Fibroblast of skin of left biceps (primary cell): ENCODE measurements at regions not wholly inside any gene's neighbourhood (a gene's known extent, or its start where the extent isn't known, plus 50 kb on each side); places are given as distances from the start of the nearest gene placed in this dataset.
"Not testable (repeated sequence)": the region's sequence is repeated elsewhere in the genome, so short reads cannot be mapped to it uniquely, and the experiment has no call there.

ENCODE experiments used
- DNase-seq, 2 experiments: peaks; one replicate each; pipeline ENCODE4 v3.0.0-alpha.2; 2013; ENCODE audit warnings: low read depth in 2 of 2

- no peak for DNase-seq
Measured at GRCh38 chr4:169342906-169343564, 72.3 kb upstream of the SH3RF1 start.

DNA sequence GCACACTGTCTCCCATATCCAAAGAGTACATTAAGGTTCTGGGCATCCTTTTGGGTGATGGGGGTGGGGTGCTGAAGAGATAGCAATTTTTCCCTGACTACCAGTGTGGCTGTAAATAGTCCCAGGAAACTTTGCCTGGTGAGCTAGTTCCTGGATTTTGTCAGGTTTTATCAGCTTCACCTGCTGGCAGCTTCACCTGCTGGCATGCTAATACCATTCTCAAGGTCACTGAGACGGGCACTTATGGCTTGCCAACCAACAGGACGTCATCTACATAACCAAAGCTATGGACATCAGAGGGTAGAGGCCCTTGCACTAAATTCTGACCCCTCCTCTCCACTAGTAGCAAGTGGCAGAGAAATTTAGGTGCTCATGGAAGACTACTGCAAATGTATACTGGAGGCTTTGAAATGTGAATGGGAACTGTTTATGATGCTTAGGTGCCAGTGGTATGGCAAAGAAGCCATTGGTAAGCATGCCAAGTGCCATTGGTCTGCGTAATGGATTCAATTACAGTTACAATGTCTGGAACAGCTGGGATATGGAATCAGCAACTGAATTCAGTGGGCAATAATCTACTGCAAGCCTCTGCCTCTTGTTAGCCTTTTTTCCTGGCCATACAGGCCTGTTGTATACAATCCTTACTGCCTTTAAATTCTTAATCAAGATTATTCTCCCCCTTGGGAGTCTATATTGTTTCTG, 71.6 kb upstream of the SH3RF1 start:
- no peak for DNase-seq

- no peak for DNase-seq
Measured at GRCh38 chr4:169341490-169341889, 70.7 kb upstream of the SH3RF1 start.

DNA sequence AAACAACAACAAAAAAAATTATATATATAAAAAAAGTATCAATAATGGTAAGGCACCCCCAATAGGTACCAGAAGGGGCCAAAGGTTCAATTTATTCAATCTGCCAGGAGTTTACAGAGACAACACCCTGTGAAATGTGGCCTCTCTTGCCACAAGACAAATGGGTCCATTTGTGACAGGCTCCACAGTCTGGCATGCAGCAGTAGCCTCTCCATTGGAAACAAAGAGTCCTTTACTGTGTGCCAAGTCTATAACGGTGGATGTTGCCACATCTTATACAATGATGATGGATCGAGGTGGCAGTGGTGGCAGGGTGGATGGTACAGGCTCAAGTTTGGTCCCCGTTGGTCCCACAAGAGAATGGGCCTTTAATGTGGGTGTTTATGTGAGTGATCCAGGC, 70.1 kb upstream of the SH3RF1 start:
- no peak for DNase-seq

GRCh38 chr4:169338241-169338640, 67.5 kb upstream of the SH3RF1 start:
- no peak for DNase-seq

DNA sequence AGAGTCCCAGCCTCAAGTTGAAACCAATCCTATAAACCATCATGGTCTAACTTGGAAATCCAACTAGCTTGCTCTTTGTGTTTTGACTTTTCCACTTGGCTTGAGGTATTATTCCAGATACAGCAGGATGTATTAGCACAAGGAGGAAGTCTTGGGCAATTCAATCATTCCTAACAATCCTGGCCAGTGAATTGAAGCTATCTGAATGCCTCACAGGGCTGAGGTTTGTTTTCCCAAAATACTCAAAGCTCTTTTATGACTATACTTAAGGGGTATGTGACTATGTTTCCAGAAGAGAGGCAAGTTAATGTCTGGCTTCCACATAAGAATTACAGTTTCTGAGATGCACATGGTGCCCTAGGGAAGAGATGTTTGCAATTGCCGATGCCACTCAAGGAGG, 66.8 kb upstream of the SH3RF1 start:
- DNase-seq = peak; percentile 93

- DNase-seq = peak; percentile 86 to 87
Measured at GRCh38 chr4:169335331-169335730, 64.6 kb upstream of the SH3RF1 start.

DNA sequence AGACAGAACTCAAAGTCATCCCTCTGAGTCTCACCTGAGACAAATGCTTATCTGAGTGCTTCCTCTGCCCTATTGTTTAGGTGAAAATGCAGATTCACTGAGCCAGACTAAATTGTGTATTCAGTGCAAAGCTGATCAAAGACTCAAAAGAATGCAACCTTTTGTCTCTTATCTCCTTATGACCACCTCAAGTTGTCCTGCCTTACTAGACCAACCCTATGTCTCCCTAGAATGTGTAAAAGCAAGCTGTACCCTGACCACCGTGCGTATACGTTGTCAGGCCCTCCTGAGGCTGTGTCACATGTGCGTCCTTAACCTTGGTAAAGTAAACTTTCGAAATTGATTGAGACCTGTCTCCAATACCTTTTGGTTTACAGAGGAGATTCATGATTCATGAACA, 63.6 kb upstream of the SH3RF1 start:
- no peak for DNase-seq

DNA sequence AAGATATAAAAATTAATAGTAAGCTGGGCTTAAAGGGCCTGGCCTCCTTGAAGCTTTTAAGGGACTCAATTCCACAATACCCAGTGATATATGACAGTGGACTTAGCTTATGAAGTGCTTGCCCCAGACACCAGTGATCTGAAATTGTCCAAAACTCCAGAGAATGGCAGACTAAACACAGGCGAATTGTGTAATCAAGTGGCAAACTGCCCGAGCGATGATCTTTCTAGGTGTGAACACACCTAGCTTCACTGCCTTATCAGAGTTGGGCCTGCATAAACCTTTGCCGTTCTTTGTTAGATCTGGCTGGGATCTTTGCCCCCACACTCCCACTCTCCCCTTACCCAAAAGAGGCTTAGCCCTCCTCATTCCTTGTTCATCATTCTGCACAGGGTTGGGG, 62.5 kb upstream of the SH3RF1 start:
- no peak for DNase-seq

DNA sequence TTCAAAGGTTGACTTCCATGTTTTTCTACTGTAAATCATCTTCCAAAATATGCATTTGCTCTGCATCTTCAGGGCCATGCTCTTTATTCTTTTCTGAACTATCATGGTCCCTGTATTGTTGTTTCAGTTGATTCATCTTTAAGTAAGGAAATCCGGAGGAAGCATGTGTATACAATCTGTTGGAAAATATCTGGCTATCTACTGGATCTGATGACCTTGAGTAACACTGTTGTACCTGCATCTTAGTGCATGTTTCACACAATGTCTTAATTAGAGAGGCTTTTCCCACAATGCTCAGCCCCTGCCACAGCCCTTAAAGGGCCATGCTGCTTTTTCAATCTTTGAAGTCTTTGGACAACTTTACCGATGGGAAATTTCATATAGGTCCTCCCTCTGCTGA, 61.8 kb upstream of the SH3RF1 start:
- no peak for DNase-seq

DNA sequence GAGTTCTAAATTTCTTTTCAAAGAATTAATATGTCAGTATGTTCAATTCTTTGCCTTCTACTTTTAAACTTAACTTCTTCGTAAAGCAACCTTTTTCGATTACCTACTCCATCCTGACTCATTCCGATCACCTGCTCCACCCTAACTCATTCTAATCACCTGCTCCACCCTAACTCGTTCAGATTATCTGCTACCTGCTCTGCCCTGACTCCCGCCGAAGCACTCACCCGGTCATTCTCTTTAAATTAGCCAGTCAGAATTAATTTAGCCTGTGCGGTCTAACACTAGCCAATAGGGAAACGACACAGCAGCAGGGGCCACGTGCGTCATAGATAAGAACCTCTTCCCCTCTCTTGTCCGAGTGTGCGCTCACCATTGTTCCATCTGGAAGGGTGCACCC, 60.1 kb upstream of the SH3RF1 start:
- DNase-seq = no peak

DNA sequence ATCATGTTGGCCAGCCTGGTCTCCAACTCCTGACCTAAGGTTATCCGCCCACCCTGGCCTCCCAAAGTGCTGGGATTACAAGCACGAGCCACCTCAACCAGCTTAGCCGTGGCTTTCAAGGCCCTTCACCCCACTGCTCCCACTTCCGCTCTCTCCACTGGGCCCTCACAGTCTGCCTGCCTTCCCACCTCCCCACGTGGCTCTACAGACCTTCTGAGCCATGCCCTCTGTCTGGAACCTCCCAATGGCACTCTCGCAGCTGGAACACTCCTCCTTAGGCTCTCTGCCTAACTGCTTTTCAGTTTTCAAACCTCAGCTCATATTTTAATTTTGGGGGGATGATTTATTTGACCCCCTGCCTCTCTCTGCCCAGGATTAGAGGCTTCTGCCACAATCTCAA, 59.3 kb upstream of the SH3RF1 start:
- no peak for DNase-seq

GRCh38 chr4:169327951-169328350, 57.2 kb upstream of the SH3RF1 start:
- DNase-seq = no peak

DNA sequence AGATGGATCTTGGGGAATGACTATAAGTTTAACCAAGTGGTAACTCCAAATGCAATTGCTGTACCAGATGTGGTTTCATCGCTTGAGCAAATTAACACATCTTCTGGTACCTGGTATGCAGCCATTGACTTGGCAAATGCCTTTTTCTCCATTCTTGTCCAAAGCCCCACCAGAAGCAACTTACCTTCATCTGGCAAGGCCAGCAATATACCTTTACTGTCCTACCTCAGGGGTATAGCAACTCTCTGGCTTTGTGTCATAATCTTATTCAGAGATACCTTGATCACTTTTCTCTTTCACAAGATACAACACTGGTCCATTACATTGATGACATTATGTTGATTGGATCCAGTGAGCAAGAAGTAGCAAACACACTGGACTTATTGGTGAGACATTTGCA, 53.2 kb upstream of the SH3RF1 start:
- DNase-seq = not testable (repeated sequence)

- DNase-seq = not testable (repeated sequence)
Measured at GRCh38 chr4:169322833-169323232, 52.1 kb upstream of the SH3RF1 start.
